HEK293 (cell line): ENCODE measurements at regions not wholly inside any gene's neighbourhood (a gene's known extent, or its start where the extent isn't known, plus 50 kb on each side); places are given as distances from the start of the nearest gene placed in this dataset.

ENCODE experiments used
- CTCF ChIA-PET: fragments of 350-600 bp; formaldehyde crosslinking; extraction: SDS; loops from one replicate; lab custom pipeline; 2021; ENCODE audit warnings: antibody characterized with exemption; lab: Yijun Ruan, JAX
- POLR2A ChIA-PET: fragments of 300-600 bp; formaldehyde crosslinking; extraction: SDS; loops from one replicate; lab custom pipeline; 2020; ENCODE audit warnings: antibody characterized with exemption, inconsistent platforms; lab: Yijun Ruan, JAX
- H3K27ac ChIP-seq: fragments of 200-500 bp; sonication (Bioruptor generic); 2 replicates; pipeline ENCODE4 v1.5.1; 2014; ENCODE audit warnings: low read depth, low read length, control low read depth, inconsistent platforms; ENCODE audit errors: extremely low read depth
- H3K36me3 ChIP-seq, 2 experiments: fragments of 200-500 bp in 1 of 2; sonication (Bioruptor generic) in 1 of 2; 1 replicate in 1 of 2; 2 replicates in 1 of 2; pipeline ENCODE4 v1.5.1; 2014 to 2017; ENCODE audit warnings: inconsistent platforms in 2 of 2, low read length in 2 of 2; ENCODE audit not compliant: control insufficient read depth in 2 of 2, insufficient read depth in 1 of 2
- H3K4me1 ChIP-seq: fragments of 200-500 bp; sonication (Bioruptor generic); 2 replicates; pipeline ENCODE4 v1.5.1; 2014; ENCODE audit warnings: mild to moderate bottlenecking, low read length, inconsistent platforms; ENCODE audit not compliant: control insufficient read depth, insufficient read depth
- H3K4me3 ChIP-seq: 2 replicates; pipeline ENCODE4 v1.5.1; 2011; ENCODE audit warnings: low read depth, mild to moderate bottlenecking, control low read depth, low read length, moderate library complexity
- H3K9me3 ChIP-seq: fragments of 200-500 bp; sonication (Bioruptor generic); 2 replicates; pipeline ENCODE4 v1.5.1; 2014; ENCODE audit warnings: low read depth, low read length, inconsistent platforms; ENCODE audit not compliant: control insufficient read depth, insufficient read depth
- ATF2 ChIP-seq: fragments of 450-650 bp; formaldehyde crosslinking; IDR thresholded peaks from 2 replicates; pipeline ENCODE4 v1.5.1; 2016; ENCODE audit warnings: missing biosample characterization, missing genetic modification characterization, low read depth
- RBAK ChIP-seq: fragments of 450-650 bp; formaldehyde crosslinking; IDR thresholded peaks from 2 replicates; pipeline ENCODE4 v1.5.1; 2016; ENCODE audit warnings: missing biosample characterization, missing genetic modification characterization
- REPIN1 ChIP-seq: fragments of 450-650 bp; formaldehyde crosslinking; IDR thresholded peaks from 2 replicates; pipeline ENCODE4 v1.5.1; 2017; ENCODE audit warnings: missing biosample characterization, missing genetic modification characterization, low read depth
- SP2 ChIP-seq: fragments of 450-650 bp; formaldehyde crosslinking; IDR thresholded peaks from 2 replicates; pipeline ENCODE4 v1.5.1; 2016; ENCODE audit warnings: missing biosample characterization, missing genetic modification characterization
- ZNF19 ChIP-seq: fragments of 450-650 bp; formaldehyde crosslinking; IDR thresholded peaks from 2 replicates; pipeline ENCODE4; 2016; ENCODE audit warnings: missing biosample characterization, missing genetic modification characterization, low read depth
- ZNF214 ChIP-seq: fragments of 450-650 bp; formaldehyde crosslinking; IDR thresholded peaks from 2 replicates; pipeline ENCODE4 v1.5.1; 2017; ENCODE audit warnings: missing biosample characterization, mild to moderate bottlenecking, missing genetic modification characterization, borderline replicate concordance
- ZNF248 ChIP-seq: fragments of 450-650 bp; formaldehyde crosslinking; IDR thresholded peaks from 2 replicates; pipeline ENCODE4 v1.5.1; 2017; ENCODE audit warnings: missing biosample characterization, missing genetic modification characterization
- ZNF473 ChIP-seq: fragments of 450-650 bp; formaldehyde crosslinking; IDR thresholded peaks from 2 replicates; pipeline ENCODE4 v1.5.1; 2017; ENCODE audit warnings: missing biosample characterization, missing genetic modification characterization
- ZNF488 ChIP-seq: fragments of 450-650 bp; formaldehyde crosslinking; IDR thresholded peaks from 2 replicates; pipeline ENCODE4 v1.5.1; 2016; ENCODE audit warnings: missing biosample characterization, missing genetic modification characterization
- ZNF501 ChIP-seq: fragments of 450-650 bp; formaldehyde crosslinking; IDR thresholded peaks from 2 replicates; pipeline ENCODE4 v1.5.1; 2016; ENCODE audit warnings: missing biosample characterization, missing genetic modification characterization
- ZNF513 ChIP-seq: fragments of 450-650 bp; IDR thresholded peaks from 2 replicates; pipeline ENCODE4 v1.5.1; 2018; ENCODE audit warnings: missing biosample characterization, missing genetic modification characterization
- ZNF529 ChIP-seq: fragments of 450-650 bp; formaldehyde crosslinking; IDR thresholded peaks from 2 replicates; pipeline ENCODE4 v1.5.1; 2017; ENCODE audit warnings: missing genetic modification characterization, missing biosample characterization; ENCODE audit not compliant: insufficient replicate concordance
- ZNF549 ChIP-seq: fragments of 450-650 bp; IDR thresholded peaks from 2 replicates; pipeline ENCODE4 v1.5.1; 2018; ENCODE audit warnings: missing biosample characterization, missing genetic modification characterization, mild to moderate bottlenecking, inconsistent platforms, moderate library complexity
- ZNF639 ChIP-seq: fragments of 450-650 bp; formaldehyde crosslinking; IDR thresholded peaks from 2 replicates; pipeline ENCODE4 v1.5.1; 2016; ENCODE audit warnings: missing biosample characterization, missing genetic modification characterization
- ZNF785 ChIP-seq: fragments of 450-650 bp; formaldehyde crosslinking; IDR thresholded peaks from 2 replicates; pipeline ENCODE4 v1.5.1; 2016; ENCODE audit warnings: missing biosample characterization, missing genetic modification characterization
- ZNF792 ChIP-seq: fragments of 450-650 bp; formaldehyde crosslinking; IDR thresholded peaks from 2 replicates; pipeline ENCODE4 v1.5.1; 2016; ENCODE audit warnings: missing biosample characterization, missing genetic modification characterization
- TF ChIP-seq, protein P1 (sequence below): fragments of 450-650 bp; formaldehyde crosslinking; IDR thresholded peaks from 2 replicates; pipeline ENCODE4; 2016; ENCODE audit warnings: missing biosample characterization, missing genetic modification characterization
- TF ChIP-seq, protein P2 (sequence below): fragments of 450-650 bp; formaldehyde crosslinking; IDR thresholded peaks from 2 replicates; pipeline ENCODE4 v1.5.1; 2016; ENCODE audit warnings: missing biosample characterization, missing genetic modification characterization

DNA sequence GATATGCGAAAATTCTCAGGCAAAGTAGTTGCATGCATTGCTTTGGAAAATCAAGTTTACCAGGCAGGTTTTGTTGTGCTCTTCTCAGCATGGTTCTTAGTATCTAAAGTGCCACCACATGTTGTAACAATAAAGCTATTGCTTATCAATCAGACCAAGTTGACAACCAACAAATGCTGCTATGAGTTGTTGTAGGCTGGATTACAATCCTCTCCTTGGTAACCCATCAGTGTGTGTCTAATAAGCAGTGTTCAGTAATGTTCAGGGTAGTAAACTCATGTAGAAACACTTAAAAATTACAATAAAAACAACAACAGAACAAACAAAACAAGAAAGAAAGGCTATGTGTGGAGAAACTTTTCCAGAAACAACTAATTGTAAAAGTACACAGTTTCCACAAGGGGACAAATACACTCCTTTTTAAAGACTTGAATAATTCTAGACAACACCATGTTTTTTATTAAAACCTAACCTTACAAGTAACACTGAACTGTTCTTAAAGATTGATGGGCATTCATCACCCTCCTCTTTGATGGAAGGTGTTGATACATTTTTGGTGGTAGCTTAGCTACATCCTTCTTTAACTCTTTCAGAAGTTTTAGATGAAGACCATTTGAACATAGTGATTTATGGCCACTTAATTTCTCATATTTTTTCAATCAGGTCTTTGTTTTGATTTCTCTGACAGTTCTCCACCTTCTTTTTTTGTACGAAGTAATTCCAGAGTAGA lies 370.9 kb upstream of the SEMA3A start:
- no peak overlapping the region for H3K4me3 ChIP-seq
- CTCF ChIA-PET, result no interaction called here
- TF ChIP-seq, protein P1, sequence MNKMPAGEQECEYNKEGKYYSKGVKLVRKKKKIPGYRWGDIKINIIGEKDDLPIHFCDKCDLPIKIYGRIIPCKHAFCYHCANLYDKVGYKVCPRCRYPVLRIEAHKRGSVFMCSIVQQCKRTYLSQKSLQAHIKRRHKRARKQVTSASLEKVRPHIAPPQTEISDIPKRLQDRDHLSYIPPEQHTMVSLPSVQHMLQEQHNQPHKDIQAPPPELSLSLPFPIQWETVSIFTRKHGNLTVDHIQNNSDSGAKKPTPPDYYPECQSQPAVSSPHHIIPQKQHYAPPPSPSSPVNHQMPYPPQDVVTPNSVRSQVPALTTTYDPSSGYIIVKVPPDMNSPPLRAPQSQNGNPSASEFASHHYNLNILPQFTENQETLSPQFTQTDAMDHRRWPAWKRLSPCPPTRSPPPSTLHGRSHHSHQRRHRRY (tag by site-specific recombination), result no peak
- TF ChIP-seq ZNF792 (tag by site-specific recombination) (no peak), REPIN1 (no peak), ZNF488 (tag by site-specific recombination) (no peak), ZNF248 (tag by site-specific recombination) (no peak), ZNF785 (tag by site-specific recombination) (no peak), ZNF529 (tag by site-specific recombination) (no peak), ZNF513 (tag by site-specific recombination) (no peak), RBAK (tag by site-specific recombination) (no peak), ZNF501 (tag by site-specific recombination) (no peak)
- no peaks in the 10 kb centered on the region for H3K4me1 ChIP-seq
- no peaks in the 10 kb centered on the region for H3K9me3 ChIP-seq
- H3K36me3 ChIP-seq, result no peaks in the 10 kb centered on the region
- POLR2A ChIA-PET, result no interaction called here
- no peak overlapping the region for H3K27ac ChIP-seq

DNA sequence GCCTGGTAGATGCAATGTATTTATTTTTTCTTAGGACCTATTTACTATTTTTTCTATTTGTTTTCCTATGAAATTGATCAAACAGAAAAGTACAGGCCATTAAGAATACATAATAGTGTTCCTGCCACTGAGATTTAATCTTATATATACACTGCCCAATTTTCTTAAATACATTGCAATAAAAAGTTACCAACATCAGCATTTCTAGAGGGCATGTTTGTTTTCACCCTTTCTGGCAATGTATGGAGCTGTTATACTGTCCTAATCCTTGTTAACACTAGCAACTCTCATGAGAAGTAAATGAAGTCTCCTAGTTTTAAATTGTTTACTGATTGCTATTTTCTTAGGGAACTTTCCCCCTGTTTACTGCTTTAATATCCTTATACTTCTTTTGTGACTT lies 359.1 kb upstream of the SEMA3A start:
- no peaks in the 10 kb centered on the region for H3K9me3 ChIP-seq
- H3K4me3 ChIP-seq, result no peak overlapping the region
- TF ChIP-seq ZNF549 (tag by site-specific recombination) (no peak), ZNF19 (no peak), SP2 (tag by site-specific recombination) (no peak), ZNF473 (tag by site-specific recombination) (no peak), ZNF639 (tag by site-specific recombination) (no peak), ATF2 (tag by site-specific recombination) (no peak), ZNF214 (tag by site-specific recombination) (no peak)
- TF ChIP-seq, protein P2, sequence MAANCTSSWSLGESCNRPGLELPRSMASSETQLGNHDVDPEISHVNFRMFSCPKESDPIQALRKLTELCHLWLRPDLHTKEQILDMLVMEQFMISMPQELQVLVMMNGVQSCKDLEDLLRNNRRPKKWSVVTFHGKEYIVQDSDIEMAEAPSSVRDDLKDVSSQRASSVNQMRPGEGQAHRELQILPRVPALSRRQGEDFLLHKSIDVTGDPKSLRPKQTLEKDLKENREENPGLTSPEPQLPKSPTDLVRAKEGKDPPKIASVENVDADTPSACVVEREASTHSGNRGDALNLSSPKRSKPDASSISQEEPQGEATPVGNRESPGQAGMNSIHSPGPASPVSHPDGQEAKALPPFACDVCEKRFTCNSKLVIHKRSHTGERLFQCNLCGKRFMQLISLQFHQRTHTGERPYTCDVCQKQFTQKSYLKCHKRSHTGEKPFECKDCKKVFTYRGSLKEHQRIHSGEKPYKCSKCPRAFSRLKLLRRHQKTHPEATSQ (tag by site-specific recombination), result no peak
- CTCF ChIA-PET, result no interaction called here
- no peak overlapping the region for H3K27ac ChIP-seq
- H3K36me3 ChIP-seq, result no peaks in the 10 kb centered on the region
- POLR2A ChIA-PET, result no interaction called here
- no peaks in the 10 kb centered on the region for H3K4me1 ChIP-seq
